GM23338 (cell line): ENCODE measurements at regions not wholly inside any gene's neighbourhood (a gene's known extent, or its start where the extent isn't known, plus 50 kb on each side); places are given as distances from the start of the nearest gene placed in this dataset.

Experiments
- ATAC-seq: fragments of 200-7000 bp; cut with Tn5 transposase; 3 replicates; pipeline ENCODE4 v1.9.1; 2020
- DNase-seq: peaks from one replicate; pipeline ENCODE4 v3.0.0-alpha.2; 2015; ENCODE audit warnings: low spot score
- H2AFZ ChIP-seq: fragments of 200-600 bp; sonication (generic); 2 replicates; pipeline ENCODE4 v1.8.0; 2016; ENCODE audit warnings: antibody characterized with exemption, mild to moderate bottlenecking, moderate library complexity
- H3F3A ChIP-seq: fragments of 200-600 bp; sonication (generic); replicated peaks from 2 replicates; pipeline ENCODE4 v1.8.0; 2017; ENCODE audit warnings: antibody characterized with exemption, mixed run types, low read depth
- H3K27ac ChIP-seq: fragments of 200-600 bp; sonication (generic); 2 replicates; pipeline ENCODE4 v1.6.1; 2016; ENCODE audit warnings: low read depth
- H3K27me3 ChIP-seq: fragments of 200-600 bp; sonication (generic); 2 replicates; pipeline ENCODE4 v1.8.0; 2016; ENCODE audit warnings: mild to moderate bottlenecking, mixed run types, moderate library complexity; ENCODE audit not compliant: insufficient read depth
- H3K36me3 ChIP-seq: fragments of 200-600 bp; sonication (generic); 2 replicates; pipeline ENCODE4 v1.8.0; 2016; ENCODE audit warnings: mild to moderate bottlenecking; ENCODE audit not compliant: insufficient read depth
- H3K4me1 ChIP-seq: fragments of 200-600 bp; sonication (generic); 2 replicates; pipeline ENCODE4 v1.8.0; 2016; ENCODE audit warnings: mild to moderate bottlenecking, moderate library complexity; ENCODE audit not compliant: insufficient read depth
- H3K4me2 ChIP-seq: fragments of 200-600 bp; sonication (generic); 2 replicates; pipeline ENCODE4 v1.7.1; 2017; ENCODE audit warnings: mixed run types
- H3K4me3 ChIP-seq: fragments of 200-600 bp; sonication (generic); 2 replicates; pipeline ENCODE4 v1.6.1; 2016; ENCODE audit warnings: mixed run types
- H3K79me2 ChIP-seq: fragments of 200-600 bp; sonication (generic); replicated peaks from 2 replicates; pipeline ENCODE4 v1.8.0; 2017; ENCODE audit warnings: mild to moderate bottlenecking; ENCODE audit not compliant: insufficient read depth
- H3K9me2 ChIP-seq: fragments of 200-600 bp; sonication (generic); 2 replicates; pipeline ENCODE4 v1.8.0; 2017; ENCODE audit not compliant: insufficient read depth
- H4K20me1 ChIP-seq: fragments of 200-600 bp; sonication (generic); replicated peaks from 2 replicates; pipeline ENCODE4 v1.8.0; 2017; ENCODE audit warnings: mild to moderate bottlenecking; ENCODE audit not compliant: insufficient read depth
- H3K27ac Mint-ChIP-seq: 2 replicates; pipeline ENCODE4 v1.8.0; 2020; ENCODE audit warnings: inconsistent platforms, mild to moderate bottlenecking, moderate library complexity, mixed read lengths
- H3K27me3 Mint-ChIP-seq: 3 replicates; pipeline ENCODE4 v1.8.0; 2022; ENCODE audit warnings: low read depth, mild to moderate bottlenecking, moderate library complexity, mixed read lengths, inconsistent platforms; ENCODE audit not compliant: insufficient read depth, poor library complexity
- H3K36me3 Mint-ChIP-seq: 3 replicates; pipeline ENCODE4 v1.8.0; 2021; ENCODE audit warnings: low read depth, mild to moderate bottlenecking, inconsistent platforms, moderate library complexity, mixed read lengths
- H3K4me1 Mint-ChIP-seq: 3 replicates; pipeline ENCODE4 v1.8.0; 2020; ENCODE audit warnings: mild to moderate bottlenecking, inconsistent platforms, mixed read lengths
- H3K4me3 Mint-ChIP-seq: 3 replicates; pipeline ENCODE4 v1.8.0; 2021; ENCODE audit warnings: moderate library complexity, mild to moderate bottlenecking, inconsistent platforms, mixed read lengths
- H3K9me3 Mint-ChIP-seq: 3 replicates; pipeline ENCODE4 v1.8.0; 2020; ENCODE audit warnings: moderate library complexity, mild to moderate bottlenecking, inconsistent platforms, mixed read lengths
- CREB1 ChIP-seq: fragments of 250-450 bp; sonication (Bioruptor Pico); IDR thresholded peaks from 2 replicates; pipeline ENCODE4 v1.5.0; 2020; ENCODE audit warnings: low read depth, mild to moderate bottlenecking, moderate library complexity
- CTCF ChIP-seq, 2 experiments: fragments of 200-600 bp in 1 of 2; sonication (generic) in 1 of 2; conservative IDR thresholded peaks; 2 replicates each; pipeline versions ENCODE4 v1.5.1 to v1.6.1; 2016 to 2017; ENCODE audit warnings: antibody characterized with exemption in 2 of 2, low read depth in 2 of 2, mild to moderate bottlenecking in 2 of 2, moderate library complexity in 1 of 2
- ETS1 ChIP-seq: IDR thresholded peaks from 2 replicates; pipeline ENCODE4 v1.6.1; 2016; ENCODE audit warnings: antibody characterized with exemption
- EZH2phosphoT487 ChIP-seq: fragments of 200-600 bp; sonication (generic); IDR thresholded peaks from one replicate; pipeline ENCODE4 v1.8.1; 2018; ENCODE audit warnings: antibody characterized with exemption; ENCODE audit not compliant: unreplicated experiment
- POLR2AphosphoS5 ChIP-seq: IDR thresholded peaks from 2 replicates; pipeline ENCODE4 v1.6.1; 2016; ENCODE audit warnings: antibody characterized with exemption, low read depth
- REST ChIP-seq: IDR thresholded peaks from one replicate; pipeline ENCODE4 v1.6.1; 2018; ENCODE audit warnings: antibody characterized with exemption; ENCODE audit not compliant: unreplicated experiment
- ZNF114 ChIP-seq: fragments of 250-450 bp; sonication (Bioruptor Pico); IDR thresholded peaks from 2 replicates; pipeline ENCODE4 v1.5.0; 2020; ENCODE audit warnings: mild to moderate bottlenecking, moderate library complexity
- ZNF462 ChIP-seq: fragments of 250-450 bp; sonication (Bioruptor Pico); IDR thresholded peaks from 2 replicates; pipeline ENCODE4 v1.5.0; 2020; ENCODE audit warnings: mild to moderate bottlenecking, moderate library complexity

GRCh38 chr10:90222939-90223338 lies 521.5 kb downstream of the KIF20B start:
- H3K9me2 ChIP-seq, result peaks cover 9% of the 10 kb centered on the region; the same call in 1 of the 2 replicates
- H3K36me3 ChIP-seq, result no peaks in the 10 kb centered on the region
- no peak overlapping the region for H3K4me2 ChIP-seq
- TF ChIP-seq ETS1 (no peak), REST (no peak), EZH2phosphoT487 (no peak), CREB1 (CRISPR knock-in tag) (no peak), ZNF462 (CRISPR knock-in tag) (no peak), ZNF114 (CRISPR knock-in tag) (no peak), POLR2AphosphoS5 (no peak), CTCF (conservative IDR thresholded peaks at IDR 0.05; ENCODE audit: low read depth in 2 of 2) (no peak)
- no peak overlapping the region for H3K27ac ChIP-seq
- Mint-ChIP-seq H3K27ac (no peak overlapping the region), H3K4me3 (no peak overlapping the region), H3K4me1 (no peaks in the 10 kb centered on the region), H3K36me3 (no peaks in the 10 kb centered on the region), H3K27me3 (peaks cover 3% of the 10 kb centered on the region), H3K9me3 (no peaks in the 10 kb centered on the region)
- ATAC-seq (no peak), DNase-seq (no peak)
- H3K4me1 ChIP-seq, result no peaks in the 10 kb centered on the region
- no peaks in the 10 kb centered on the region for H3K27me3 ChIP-seq
- H2AFZ ChIP-seq, result no peak overlapping the region
- no peaks in the 10 kb centered on the region for H3F3A ChIP-seq
- H4K20me1 ChIP-seq, result no peaks in the 10 kb centered on the region
- H3K4me3 ChIP-seq, result no peak overlapping the region
- H3K79me2 ChIP-seq, result no peaks in the 10 kb centered on the region
